Chondrocyte (in vitro differentiated cells): ENCODE measurements at regions not wholly inside any gene's neighbourhood (a gene's known extent, or its start where the extent isn't known, plus 50 kb on each side); places are given as distances from the start of the nearest gene placed in this dataset.

Experiments used
- DNase-seq: peaks from one replicate; pipeline ENCODE4 v3.0.0; 2021; ENCODE audit warnings: mixed read lengths, low spot score
- H3K27ac Mint-ChIP-seq: one replicate; pipeline ENCODE4 v1.8.0; 2021; ENCODE audit warnings: mild to moderate bottlenecking, moderate library complexity, mixed read lengths; ENCODE audit not compliant: unreplicated experiment
- H3K27me3 Mint-ChIP-seq: 2 replicates; pipeline ENCODE4 v1.8.0; 2021; ENCODE audit warnings: low read depth, mixed read lengths
- H3K36me3 Mint-ChIP-seq: 2 replicates; pipeline ENCODE4 v1.8.0; 2021; ENCODE audit warnings: low read depth, mixed read lengths
- H3K4me1 Mint-ChIP-seq: 2 replicates; pipeline ENCODE4 v1.8.0; 2021; ENCODE audit warnings: low read depth, mild to moderate bottlenecking, mixed read lengths
- H3K4me3 Mint-ChIP-seq: one replicate; pipeline ENCODE4 v1.8.0; 2021; ENCODE audit warnings: mild to moderate bottlenecking, moderate library complexity, mixed read lengths; ENCODE audit not compliant: unreplicated experiment
- H3K9me3 Mint-ChIP-seq: 2 replicates; pipeline ENCODE4 v1.8.0; 2021; ENCODE audit warnings: low read depth, mixed read lengths
- TF ChIP-seq, protein P1 (sequence below): fragments of 200-600 bp; sonication (generic); IDR thresholded peaks from 2 replicates; pipeline ENCODE4 v1.5.0; 2021; ENCODE audit warnings: antibody characterized with exemption, mild to moderate bottlenecking, moderate library complexity

DNA sequence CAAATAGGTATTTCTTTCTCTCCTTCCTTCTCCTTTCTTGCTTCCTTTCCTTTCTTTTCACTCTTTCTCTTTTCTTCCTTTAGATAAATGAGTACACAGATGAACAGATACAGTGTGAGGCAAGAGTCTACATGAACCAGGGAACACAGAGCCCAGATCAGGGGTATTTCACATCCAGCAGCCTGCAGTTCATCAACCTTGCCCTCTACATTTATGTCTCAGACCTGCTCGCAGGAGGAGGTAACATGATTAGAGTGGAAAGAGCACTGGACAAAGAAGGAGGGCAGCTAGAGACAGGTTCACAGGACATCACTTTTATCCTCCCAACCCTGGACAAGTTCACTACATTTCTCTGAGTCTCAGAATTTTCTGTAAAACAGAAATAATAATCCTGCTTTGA is 773.1 kb downstream of the NTRK3 start:
- Mint-ChIP-seq H3K4me1 (no peaks in the 10 kb centered on the region), H3K4me3 (no peak overlapping the region), H3K9me3 (no peaks in the 10 kb centered on the region), H3K36me3 (no peaks in the 10 kb centered on the region), H3K27me3 (no peaks in the 10 kb centered on the region), H3K27ac (no peak overlapping the region)
- DNase-seq: no peak
- TF ChIP-seq, protein P1, sequence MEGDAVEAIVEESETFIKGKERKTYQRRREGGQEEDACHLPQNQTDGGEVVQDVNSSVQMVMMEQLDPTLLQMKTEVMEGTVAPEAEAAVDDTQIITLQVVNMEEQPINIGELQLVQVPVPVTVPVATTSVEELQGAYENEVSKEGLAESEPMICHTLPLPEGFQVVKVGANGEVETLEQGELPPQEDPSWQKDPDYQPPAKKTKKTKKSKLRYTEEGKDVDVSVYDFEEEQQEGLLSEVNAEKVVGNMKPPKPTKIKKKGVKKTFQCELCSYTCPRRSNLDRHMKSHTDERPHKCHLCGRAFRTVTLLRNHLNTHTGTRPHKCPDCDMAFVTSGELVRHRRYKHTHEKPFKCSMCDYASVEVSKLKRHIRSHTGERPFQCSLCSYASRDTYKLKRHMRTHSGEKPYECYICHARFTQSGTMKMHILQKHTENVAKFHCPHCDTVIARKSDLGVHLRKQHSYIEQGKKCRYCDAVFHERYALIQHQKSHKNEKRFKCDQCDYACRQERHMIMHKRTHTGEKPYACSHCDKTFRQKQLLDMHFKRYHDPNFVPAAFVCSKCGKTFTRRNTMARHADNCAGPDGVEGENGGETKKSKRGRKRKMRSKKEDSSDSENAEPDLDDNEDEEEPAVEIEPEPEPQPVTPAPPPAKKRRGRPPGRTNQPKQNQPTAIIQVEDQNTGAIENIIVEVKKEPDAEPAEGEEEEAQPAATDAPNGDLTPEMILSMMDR: no peak

DNA sequence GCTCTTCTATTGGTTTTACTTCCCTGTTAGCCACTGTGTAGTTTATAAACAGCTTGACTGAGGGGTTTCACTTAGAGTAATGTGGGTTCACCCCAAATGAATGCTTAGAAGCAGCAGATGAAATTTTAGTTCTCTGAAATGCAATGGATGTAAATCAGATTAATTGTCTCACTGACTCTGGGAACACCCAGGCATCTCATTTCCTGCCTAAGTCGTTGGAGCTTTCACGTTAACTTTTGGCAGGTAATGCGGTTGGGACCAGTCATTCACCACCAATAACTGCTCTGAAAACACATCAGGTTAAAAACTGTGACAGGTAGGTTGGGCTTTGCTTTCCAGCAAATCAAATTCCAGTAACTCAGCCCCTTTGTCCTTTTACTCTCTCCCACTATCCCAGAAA is 775.4 kb downstream of the NTRK3 start:
- Mint-ChIP-seq H3K27ac (no peak overlapping the region), H3K9me3 (no peaks in the 10 kb centered on the region), H3K4me1 (peaks cover 4% of the 10 kb centered on the region), H3K4me3 (no peak overlapping the region), H3K27me3 (no peaks in the 10 kb centered on the region), H3K36me3 (no peaks in the 10 kb centered on the region)
- DNase-seq: no peak
- TF ChIP-seq, protein P1: no peak

DNA sequence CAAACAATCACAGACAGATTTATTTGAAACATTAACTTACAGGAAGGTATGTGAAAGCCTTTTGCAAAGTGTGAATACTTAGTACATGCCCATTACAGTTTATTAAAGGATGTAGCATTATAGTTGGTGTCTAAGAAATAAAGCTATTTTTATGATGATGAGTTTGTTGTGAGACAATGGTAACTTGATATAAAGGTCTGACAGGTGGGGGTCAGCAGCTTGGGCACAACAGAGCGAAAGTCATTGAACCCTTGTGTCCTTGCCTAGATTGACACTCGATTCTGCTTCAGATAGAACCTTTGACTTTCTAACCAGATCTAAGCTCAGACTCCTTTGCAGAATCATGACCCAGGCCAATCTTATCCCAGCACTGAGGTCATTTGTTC is 777.9 kb downstream of the NTRK3 start:
- H3K4me3 Mint-ChIP-seq: no peak overlapping the region
- H3K4me1 Mint-ChIP-seq: peaks cover 4% of the 10 kb centered on the region
- no peaks in the 10 kb centered on the region for H3K27me3 Mint-ChIP-seq
- no peak for DNase-seq
- no peaks in the 10 kb centered on the region for H3K36me3 Mint-ChIP-seq
- H3K27ac Mint-ChIP-seq: no peak overlapping the region
- TF ChIP-seq, protein P1: no peak
- H3K9me3 Mint-ChIP-seq: no peaks in the 10 kb centered on the region

DNA sequence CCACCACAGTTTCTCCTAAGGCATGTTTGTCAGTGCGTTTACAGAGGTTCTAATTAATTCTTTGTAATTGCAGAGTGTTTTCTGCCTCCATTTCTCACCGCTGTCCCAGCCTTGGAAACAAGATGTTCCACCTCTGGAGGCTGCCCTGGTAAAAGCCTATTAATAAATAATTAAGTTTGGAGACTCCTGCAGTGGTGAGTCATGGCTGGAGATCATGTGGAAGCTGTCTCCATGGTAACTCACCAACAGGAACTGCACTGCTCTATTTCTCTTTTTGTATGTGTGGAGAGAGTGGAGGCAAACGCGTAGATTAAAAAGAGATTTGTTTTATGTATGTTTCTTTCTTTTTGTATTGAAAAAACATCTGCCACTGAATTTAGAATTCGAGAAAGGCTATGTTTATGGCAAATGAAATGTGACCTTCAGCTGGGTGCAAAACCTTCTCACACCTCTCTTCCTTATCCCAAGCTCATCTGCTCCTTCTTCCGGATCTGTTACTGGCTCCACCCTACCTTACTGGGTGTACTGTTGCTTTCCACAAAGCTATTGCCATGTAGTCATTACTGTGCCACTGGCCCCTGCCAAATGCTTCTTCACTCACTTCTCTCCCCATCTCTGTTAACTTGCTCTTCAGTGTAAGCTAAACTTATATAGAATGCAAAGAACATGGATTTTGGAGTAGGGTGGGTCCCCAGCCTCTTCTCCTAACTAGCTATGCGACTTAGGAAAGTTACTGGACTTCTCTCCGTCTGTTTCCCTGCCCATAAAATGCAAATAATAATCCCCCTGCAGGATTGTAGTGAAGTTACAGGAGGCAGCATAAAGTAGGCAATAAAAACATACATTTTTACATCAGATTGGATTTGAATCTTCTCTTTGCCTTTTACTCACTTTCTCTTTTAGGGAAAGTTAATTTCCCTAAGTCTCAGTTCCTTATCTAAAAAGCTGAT is 778.5 kb downstream of the NTRK3 start:
- no peak for DNase-seq
- H3K27ac Mint-ChIP-seq: no peak overlapping the region
- H3K4me1 Mint-ChIP-seq: peaks cover 4% of the 10 kb centered on the region
- no peaks in the 10 kb centered on the region for H3K36me3 Mint-ChIP-seq
- H3K4me3 Mint-ChIP-seq: no peak overlapping the region
- TF ChIP-seq, protein P1: no peak
- H3K9me3 Mint-ChIP-seq: no peaks in the 10 kb centered on the region
- H3K27me3 Mint-ChIP-seq: peaks cover 1% of the 10 kb centered on the region

DNA sequence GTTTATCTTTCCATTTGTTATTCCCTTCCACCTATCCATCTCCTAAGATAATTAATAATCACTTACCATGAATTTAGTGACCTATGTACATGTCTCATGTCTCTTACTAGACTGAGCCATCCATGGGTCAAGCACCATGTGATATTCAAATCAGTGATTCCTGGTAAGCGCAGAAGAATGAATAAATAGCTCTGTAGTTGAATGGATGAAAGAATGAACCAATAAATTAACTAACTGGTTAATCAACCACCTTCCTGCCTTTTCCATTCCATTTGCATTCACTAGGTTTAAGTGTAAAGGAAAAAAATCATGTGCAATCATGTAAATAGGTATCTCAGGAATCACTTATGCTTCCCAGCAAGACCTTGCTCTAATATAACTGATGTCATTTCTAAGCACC is 779.5 kb downstream of the NTRK3 start:
- TF ChIP-seq, protein P1: no peak
- no peak for DNase-seq

More for the DNA sequence above, 779.5 kb downstream of the NTRK3 start:
- peaks cover 3% of the 10 kb centered on the region for H3K27me3 Mint-ChIP-seq
- H3K36me3 Mint-ChIP-seq: no peaks in the 10 kb centered on the region
- H3K4me3 Mint-ChIP-seq: no peak overlapping the region
- H3K27ac Mint-ChIP-seq: no peak overlapping the region
- no peaks in the 10 kb centered on the region for H3K9me3 Mint-ChIP-seq
- peaks cover 4% of the 10 kb centered on the region for H3K4me1 Mint-ChIP-seq
